ENCODE measurements at regions not wholly inside any gene's neighbourhood (a gene's known extent, or its start where the extent isn't known, plus 50 kb on each side); places are given as distances from the start of the nearest gene placed in this dataset.
"Not testable (repeated sequence)": the region's sequence is repeated elsewhere in the genome, so short reads cannot be mapped to it uniquely, and the experiment has no call there.

- not testable (repeated sequence) for H3K36me3 ChIP-seq (ENCODE audit: control insufficient read depth, low read depth, low read length); H3K4me1 ChIP-seq (ENCODE audit: control insufficient read depth, low read depth, low read length); H3K4me3 ChIP-seq (ENCODE audit: low read length); H3K9ac ChIP-seq (ENCODE audit: low read length); H3K27ac ChIP-seq (ENCODE audit: low read length); H3K27me3 ChIP-seq (ENCODE audit: control insufficient read depth, insufficient read depth, low read length)
- H3K9me3 ChIP-seq (ENCODE audit: control insufficient read depth, low read depth, low read length): peaks cover 61% of the 10 kb centered on the region
Observed at GRCh38 chr4:49156309-49156708, 170.2 kb downstream of the CWH43 start.

DNA sequence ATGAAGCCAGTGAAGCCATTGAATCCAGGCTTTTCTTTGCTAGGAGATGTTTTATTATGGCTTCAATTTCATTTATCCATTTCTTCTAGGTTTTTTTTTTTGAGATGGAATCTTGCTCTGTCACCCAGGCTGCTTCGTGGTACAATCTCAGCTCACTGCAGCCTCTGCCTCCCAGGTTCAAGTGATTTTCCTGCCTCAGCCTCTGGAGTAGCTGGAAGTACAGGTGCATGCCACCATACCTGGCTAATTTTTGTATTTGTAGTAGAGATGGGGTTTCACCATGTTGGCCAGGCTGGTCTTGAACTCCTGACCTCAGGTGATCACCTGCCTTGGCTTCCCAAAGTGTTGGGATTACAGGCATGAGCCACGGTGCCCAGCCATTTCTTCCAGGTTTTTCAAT is 171.6 kb downstream of the CWH43 start:
- H3K9ac ChIP-seq (ENCODE audit: low read length): not testable (repeated sequence)
- peaks cover 48% of the 10 kb centered on the region for H3K9me3 ChIP-seq (ENCODE audit: control insufficient read depth, low read depth, low read length)

DNA sequence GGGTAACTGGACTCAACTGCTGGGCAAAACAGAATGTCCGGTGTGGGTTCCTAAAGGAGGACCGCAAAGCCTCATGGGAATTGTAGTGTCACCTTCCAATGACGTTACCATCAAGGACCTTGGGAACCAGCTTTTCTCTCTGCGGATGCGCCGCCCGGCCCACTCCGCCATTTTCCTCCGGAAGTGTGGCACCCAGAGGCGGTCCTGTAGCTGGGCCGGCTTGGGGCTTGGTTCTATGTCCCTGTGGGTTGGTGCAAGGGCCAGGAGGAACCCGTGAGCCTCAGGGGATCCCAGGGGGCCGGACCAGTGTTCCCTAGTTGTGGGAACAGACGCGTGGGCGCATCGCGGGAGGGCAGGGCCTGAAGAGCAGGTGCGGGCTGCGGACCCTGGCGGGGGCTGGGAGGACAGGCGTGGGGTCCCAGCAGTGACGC is 175.1 kb downstream of the CWH43 start:
- H3K36me3 ChIP-seq (ENCODE audit: control insufficient read depth, low read depth, low read length); H3K27me3 ChIP-seq (ENCODE audit: control insufficient read depth, insufficient read depth, low read length); H3K4me1 ChIP-seq (ENCODE audit: control insufficient read depth, low read depth, low read length); H3K9ac ChIP-seq (ENCODE audit: low read length); H3K4me3 ChIP-seq (ENCODE audit: low read length); H3K27ac ChIP-seq (ENCODE audit: low read length): not testable (repeated sequence)
- H3K9me3 ChIP-seq (ENCODE audit: control insufficient read depth, low read depth, low read length): peaks cover 13% of the 10 kb centered on the region

More for the DNA sequence above, 171.6 kb downstream of the CWH43 start:
- not testable (repeated sequence) for H3K4me1 ChIP-seq (ENCODE audit: control insufficient read depth, low read depth, low read length); H3K36me3 ChIP-seq (ENCODE audit: control insufficient read depth, low read depth, low read length); H3K4me3 ChIP-seq (ENCODE audit: low read length); H3K27ac ChIP-seq (ENCODE audit: low read length); H3K27me3 ChIP-seq (ENCODE audit: control insufficient read depth, insufficient read depth, low read length)

GRCh38 chr4:49164916-49165315 is 178.8 kb downstream of the CWH43 start:
- H3K9me3 ChIP-seq (ENCODE audit: control insufficient read depth, low read depth, low read length); H3K27ac ChIP-seq (ENCODE audit: low read length); H3K4me3 ChIP-seq (ENCODE audit: low read length); H3K36me3 ChIP-seq (ENCODE audit: control insufficient read depth, low read depth, low read length); H3K27me3 ChIP-seq (ENCODE audit: control insufficient read depth, insufficient read depth, low read length); H3K9ac ChIP-seq (ENCODE audit: low read length); H3K4me1 ChIP-seq (ENCODE audit: control insufficient read depth, low read depth, low read length): not testable (repeated sequence)

DNA sequence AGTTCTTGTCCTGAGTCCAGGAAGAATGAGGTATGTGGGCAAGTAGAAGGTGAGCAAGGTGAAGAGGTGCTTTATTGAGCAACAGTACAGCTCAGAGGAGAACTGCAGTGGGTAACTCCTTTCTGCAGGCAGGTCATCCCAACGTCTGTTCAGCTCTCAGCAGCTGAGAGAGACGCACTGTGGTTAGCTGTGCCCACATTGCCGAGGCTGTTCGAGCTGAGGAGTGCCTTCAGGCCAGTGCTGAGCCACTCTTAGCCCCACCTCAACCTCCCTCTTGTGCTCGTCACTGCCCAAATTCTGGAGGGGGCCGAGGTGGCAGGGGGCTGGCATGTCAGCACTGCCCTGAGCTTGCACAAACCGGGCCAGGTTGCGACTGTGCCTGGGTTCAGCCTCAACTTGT is 191.8 kb downstream of the CWH43 start:
- not testable (repeated sequence) for H3K4me3 ChIP-seq (ENCODE audit: low read length); H3K9ac ChIP-seq (ENCODE audit: low read length); H3K27ac ChIP-seq (ENCODE audit: low read length); H3K9me3 ChIP-seq (ENCODE audit: control insufficient read depth, low read depth, low read length); H3K4me1 ChIP-seq (ENCODE audit: control insufficient read depth, low read depth, low read length); H3K36me3 ChIP-seq (ENCODE audit: control insufficient read depth, low read depth, low read length); H3K27me3 ChIP-seq (ENCODE audit: control insufficient read depth, insufficient read depth, low read length)

GRCh38 chr4:49181088-49181487 is 195.0 kb downstream of the CWH43 start:
- H3K9me3 ChIP-seq (ENCODE audit: control insufficient read depth, low read depth, low read length); H3K9ac ChIP-seq (ENCODE audit: low read length); H3K27me3 ChIP-seq (ENCODE audit: control insufficient read depth, insufficient read depth, low read length); H3K36me3 ChIP-seq (ENCODE audit: control insufficient read depth, low read depth, low read length); H3K4me1 ChIP-seq (ENCODE audit: control insufficient read depth, low read depth, low read length); H3K4me3 ChIP-seq (ENCODE audit: low read length); H3K27ac ChIP-seq (ENCODE audit: low read length): not testable (repeated sequence)

- not testable (repeated sequence) for H3K4me3 ChIP-seq (ENCODE audit: low read length); H3K4me1 ChIP-seq (ENCODE audit: control insufficient read depth, low read depth, low read length); H3K27ac ChIP-seq (ENCODE audit: low read length); H3K27me3 ChIP-seq (ENCODE audit: control insufficient read depth, insufficient read depth, low read length); H3K9ac ChIP-seq (ENCODE audit: low read length); H3K36me3 ChIP-seq (ENCODE audit: control insufficient read depth, low read depth, low read length)
- peaks cover 47% of the 10 kb centered on the region for H3K9me3 ChIP-seq (ENCODE audit: control insufficient read depth, low read depth, low read length)
Observed at GRCh38 chr4:49211396-49212194, 225.5 kb downstream of the CWH43 start.

GRCh38 chr4:49213250-49213649 is 227.2 kb downstream of the CWH43 start:
- H3K27me3 ChIP-seq (ENCODE audit: control insufficient read depth, insufficient read depth, low read length); H3K36me3 ChIP-seq (ENCODE audit: control insufficient read depth, low read depth, low read length); H3K9ac ChIP-seq (ENCODE audit: low read length); H3K4me3 ChIP-seq (ENCODE audit: low read length); H3K4me1 ChIP-seq (ENCODE audit: control insufficient read depth, low read depth, low read length); H3K27ac ChIP-seq (ENCODE audit: low read length): not testable (repeated sequence)
- peaks cover 53% of the 10 kb centered on the region for H3K9me3 ChIP-seq (ENCODE audit: control insufficient read depth, low read depth, low read length)

DNA sequence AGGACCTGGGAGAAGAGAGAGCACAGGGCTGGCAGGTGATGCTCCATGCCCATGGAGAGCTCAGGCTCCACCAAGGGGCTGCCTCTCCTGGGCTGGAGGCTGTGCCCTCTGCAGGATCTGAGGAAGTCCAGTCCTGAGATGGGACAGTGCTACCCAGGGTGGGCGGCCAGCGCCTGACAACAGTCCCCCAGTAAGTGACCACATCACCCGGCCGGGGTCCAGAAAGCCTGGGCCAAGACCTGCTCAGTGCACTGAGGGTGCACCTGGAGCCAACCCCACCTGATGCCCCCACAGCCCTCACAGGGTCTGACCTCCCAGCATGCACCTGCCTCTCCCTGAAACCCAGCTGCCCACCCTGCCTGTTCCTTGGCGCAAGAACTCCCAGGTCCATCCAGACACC is 227.7 kb downstream of the CWH43 start:
- H3K4me3 ChIP-seq (ENCODE audit: low read length); H3K27me3 ChIP-seq (ENCODE audit: control insufficient read depth, insufficient read depth, low read length): not testable (repeated sequence)
- H3K9me3 ChIP-seq (ENCODE audit: control insufficient read depth, low read depth, low read length): peaks cover 53% of the 10 kb centered on the region

GRCh38 chr4:49214453-49215081 is 228.5 kb downstream of the CWH43 start:
- not testable (repeated sequence) for H3K4me3 ChIP-seq (ENCODE audit: low read length); H3K27ac ChIP-seq (ENCODE audit: low read length); H3K4me1 ChIP-seq (ENCODE audit: control insufficient read depth, low read depth, low read length); H3K36me3 ChIP-seq (ENCODE audit: control insufficient read depth, low read depth, low read length); H3K9ac ChIP-seq (ENCODE audit: low read length); H3K27me3 ChIP-seq (ENCODE audit: control insufficient read depth, insufficient read depth, low read length)
- H3K9me3 ChIP-seq (ENCODE audit: control insufficient read depth, low read depth, low read length): peaks cover 61% of the 10 kb centered on the region

More for the DNA sequence above, 227.7 kb downstream of the CWH43 start:
- not testable (repeated sequence) for H3K9ac ChIP-seq (ENCODE audit: low read length); H3K27ac ChIP-seq (ENCODE audit: low read length); H3K4me1 ChIP-seq (ENCODE audit: control insufficient read depth, low read depth, low read length); H3K36me3 ChIP-seq (ENCODE audit: control insufficient read depth, low read depth, low read length)

DNA sequence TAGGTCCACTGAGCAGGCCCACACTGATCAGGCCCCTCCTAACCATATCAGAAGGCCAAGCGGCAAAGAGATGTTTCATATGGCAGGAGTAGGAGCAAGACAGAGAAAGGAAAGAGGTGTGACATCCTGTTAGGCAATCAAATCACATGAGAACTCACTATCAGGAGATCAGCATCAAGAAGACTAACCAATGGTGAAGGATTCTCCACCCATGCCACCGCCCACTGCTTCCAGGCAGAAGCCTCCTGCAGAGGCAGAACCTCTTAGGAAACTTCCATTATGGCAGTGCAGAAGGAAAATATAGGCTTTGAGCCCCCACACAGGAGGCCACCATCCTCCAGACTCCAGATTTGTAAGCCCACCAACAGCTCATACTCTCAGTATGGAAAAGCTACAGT is 229.0 kb downstream of the CWH43 start:
- not testable (repeated sequence) for H3K27ac ChIP-seq (ENCODE audit: low read length); H3K9ac ChIP-seq (ENCODE audit: low read length); H3K27me3 ChIP-seq (ENCODE audit: control insufficient read depth, insufficient read depth, low read length); H3K4me3 ChIP-seq (ENCODE audit: low read length); H3K4me1 ChIP-seq (ENCODE audit: control insufficient read depth, low read depth, low read length); H3K36me3 ChIP-seq (ENCODE audit: control insufficient read depth, low read depth, low read length)
- peaks cover 66% of the 10 kb centered on the region for H3K9me3 ChIP-seq (ENCODE audit: control insufficient read depth, low read depth, low read length)

DNA sequence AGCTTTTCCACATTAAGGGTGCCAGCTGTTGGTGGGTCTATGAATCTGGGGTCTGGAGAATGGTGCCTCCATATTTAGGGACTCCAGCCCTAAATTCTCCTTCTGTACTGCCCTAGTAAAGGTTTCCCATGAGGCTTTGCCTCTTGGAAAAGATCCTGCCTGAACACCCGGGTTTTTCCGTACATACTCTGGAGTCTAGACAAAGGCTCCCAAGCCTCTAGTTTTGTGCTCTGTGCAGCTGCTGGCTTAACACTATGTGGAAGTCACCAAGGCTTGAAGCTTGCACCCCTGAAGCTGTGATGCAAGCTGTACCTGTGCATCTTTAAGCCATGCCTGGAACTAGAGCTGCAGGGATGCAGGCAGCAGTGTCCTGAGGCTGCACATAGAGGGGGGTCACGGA is 230.5 kb downstream of the CWH43 start:
- not testable (repeated sequence) for H3K4me3 ChIP-seq (ENCODE audit: low read length); H3K27ac ChIP-seq (ENCODE audit: low read length); H3K27me3 ChIP-seq (ENCODE audit: control insufficient read depth, insufficient read depth, low read length); H3K9ac ChIP-seq (ENCODE audit: low read length); H3K4me1 ChIP-seq (ENCODE audit: control insufficient read depth, low read depth, low read length); H3K36me3 ChIP-seq (ENCODE audit: control insufficient read depth, low read depth, low read length)
- peaks cover 76% of the 10 kb centered on the region for H3K9me3 ChIP-seq (ENCODE audit: control insufficient read depth, low read depth, low read length)

Data from iPS-18a (cell line).